DND-41 (cell line): ENCODE measurements at regions not wholly inside any gene's neighbourhood (a gene's known extent, or its start where the extent isn't known, plus 50 kb on each side); places are given as distances from the start of the nearest gene placed in this dataset.
A peak's percentile ranks its signal among the peaks of the same experiment; 100 is the strongest.

Source experiments
- ATAC-seq: fragments of 200-7000 bp; cut with Tn5 transposase; 3 replicates; pipeline ENCODE4 v1.9.1; 2021; ENCODE audit warnings: low read depth; ENCODE audit not compliant: insufficient read depth
- DNase-seq: peaks from one replicate; pipeline ENCODE4 v3.0.0-alpha.2; 2020
- H2AFZ ChIP-seq: 2 replicates; pipeline ENCODE4 v1.6.0; 2012; ENCODE audit warnings: low read depth, low read length
- H3K27ac ChIP-seq: 2 replicates; pipeline ENCODE4 v1.5.1; 2012; ENCODE audit warnings: low read length, inconsistent platforms
- H3K27me3 ChIP-seq: fragments of 200-600 bp; sonication (generic); 2 replicates; pipeline ENCODE4 v1.6.0; 2012; ENCODE audit warnings: low read length, mild to moderate bottlenecking, inconsistent platforms; ENCODE audit not compliant: insufficient read depth, poor library complexity
- H3K36me3 ChIP-seq: 2 replicates; pipeline ENCODE4 v1.5.1; 2012; ENCODE audit warnings: low read length, inconsistent platforms; ENCODE audit not compliant: insufficient read depth
- H3K4me1 ChIP-seq: 2 replicates; pipeline ENCODE4 v1.5.1; 2012; ENCODE audit warnings: mild to moderate bottlenecking, low read length; ENCODE audit not compliant: insufficient read depth
- H3K4me2 ChIP-seq: 2 replicates; pipeline ENCODE4 v1.6.0; 2012; ENCODE audit warnings: mild to moderate bottlenecking, moderate library complexity, low read length, inconsistent platforms; ENCODE audit not compliant: insufficient read depth
- H3K4me3 ChIP-seq, 2 experiments: fragments of 200-600 bp in 1 of 2; shearing (Covaris generic) in 1 of 2; 2 replicates each; pipeline ENCODE4 v1.5.1; 2012 to 2016; ENCODE audit warnings: inconsistent platforms in 2 of 2, low read length in 2 of 2, mild to moderate bottlenecking in 2 of 2, low read depth in 1 of 2, moderate library complexity in 1 of 2
- H3K79me2 ChIP-seq: 2 replicates; pipeline ENCODE4 v1.6.0; 2012; ENCODE audit warnings: low read length, inconsistent platforms; ENCODE audit not compliant: insufficient read depth
- H3K9ac ChIP-seq: 2 replicates; pipeline ENCODE4 v1.6.0; 2012; ENCODE audit warnings: low read depth, mild to moderate bottlenecking, inconsistent platforms, low read length, moderate library complexity
- H3K9me3 ChIP-seq: 2 replicates; pipeline ENCODE4 v1.5.1; 2012; ENCODE audit warnings: low read length, moderate library complexity, mild to moderate bottlenecking, inconsistent platforms; ENCODE audit not compliant: insufficient read depth, severe bottlenecking
- H4K20me1 ChIP-seq: 2 replicates; pipeline ENCODE4 v1.6.0; 2012; ENCODE audit warnings: low read length; ENCODE audit not compliant: insufficient read depth
- EZH2 ChIP-seq: IDR thresholded peaks from 3 replicates; pipeline ENCODE4 v1.6.1; 2012; ENCODE audit warnings: borderline replicate concordance, low read depth, mild to moderate bottlenecking, moderate library complexity, low read length, inconsistent platforms; ENCODE audit not compliant: severe bottlenecking
- TF ChIP-seq, protein P1 (sequence below): IDR thresholded peaks from 2 replicates; pipeline ENCODE4 v1.5.1; 2012; ENCODE audit warnings: borderline replicate concordance, low read length, moderate library complexity, mild to moderate bottlenecking; ENCODE audit not compliant: poor library complexity, severe bottlenecking; ENCODE audit errors: extremely low read depth

DNA sequence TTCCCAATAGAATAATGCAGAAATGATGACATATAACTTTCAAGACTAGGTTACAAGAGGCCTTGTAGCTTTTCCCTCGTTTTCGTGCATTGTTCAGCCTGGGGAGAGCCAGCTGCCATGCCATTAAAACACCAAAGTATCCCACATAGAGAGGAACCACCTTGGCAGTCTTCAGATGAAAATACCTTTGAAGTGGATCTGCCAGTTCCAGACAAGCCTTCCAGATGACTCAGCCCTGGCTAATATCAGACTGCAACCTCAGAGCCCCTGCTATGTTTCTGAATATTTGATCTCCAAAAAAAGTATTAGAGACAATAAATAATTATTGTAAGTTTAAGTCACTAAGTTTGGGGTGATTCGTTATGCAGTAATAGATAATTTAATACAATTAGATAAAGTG, 294.3 kb upstream of the GBE1 start:
- H3K4me3 ChIP-seq = no peak overlapping the region
- H3K4me2 ChIP-seq = no peak overlapping the region
- no peaks in the 10 kb centered on the region for H3K4me1 ChIP-seq
- no peaks in the 10 kb centered on the region for H3K9me3 ChIP-seq
- H2AFZ ChIP-seq = no peak overlapping the region
- no peaks in the 10 kb centered on the region for H3K27me3 ChIP-seq
- peak; percentile 70; the same call in 2 of the 3 replicates for ATAC-seq
- no peak for TF ChIP-seq EZH2
- TF ChIP-seq, protein P1, sequence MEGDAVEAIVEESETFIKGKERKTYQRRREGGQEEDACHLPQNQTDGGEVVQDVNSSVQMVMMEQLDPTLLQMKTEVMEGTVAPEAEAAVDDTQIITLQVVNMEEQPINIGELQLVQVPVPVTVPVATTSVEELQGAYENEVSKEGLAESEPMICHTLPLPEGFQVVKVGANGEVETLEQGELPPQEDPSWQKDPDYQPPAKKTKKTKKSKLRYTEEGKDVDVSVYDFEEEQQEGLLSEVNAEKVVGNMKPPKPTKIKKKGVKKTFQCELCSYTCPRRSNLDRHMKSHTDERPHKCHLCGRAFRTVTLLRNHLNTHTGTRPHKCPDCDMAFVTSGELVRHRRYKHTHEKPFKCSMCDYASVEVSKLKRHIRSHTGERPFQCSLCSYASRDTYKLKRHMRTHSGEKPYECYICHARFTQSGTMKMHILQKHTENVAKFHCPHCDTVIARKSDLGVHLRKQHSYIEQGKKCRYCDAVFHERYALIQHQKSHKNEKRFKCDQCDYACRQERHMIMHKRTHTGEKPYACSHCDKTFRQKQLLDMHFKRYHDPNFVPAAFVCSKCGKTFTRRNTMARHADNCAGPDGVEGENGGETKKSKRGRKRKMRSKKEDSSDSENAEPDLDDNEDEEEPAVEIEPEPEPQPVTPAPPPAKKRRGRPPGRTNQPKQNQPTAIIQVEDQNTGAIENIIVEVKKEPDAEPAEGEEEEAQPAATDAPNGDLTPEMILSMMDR = no peak
- H3K36me3 ChIP-seq = no peaks in the 10 kb centered on the region
- DNase-seq = no peak
- no peak overlapping the region for H3K9ac ChIP-seq
- no peaks in the 10 kb centered on the region for H4K20me1 ChIP-seq
- no peaks in the 10 kb centered on the region for H3K79me2 ChIP-seq
- H3K27ac ChIP-seq = no peak overlapping the region

DNA sequence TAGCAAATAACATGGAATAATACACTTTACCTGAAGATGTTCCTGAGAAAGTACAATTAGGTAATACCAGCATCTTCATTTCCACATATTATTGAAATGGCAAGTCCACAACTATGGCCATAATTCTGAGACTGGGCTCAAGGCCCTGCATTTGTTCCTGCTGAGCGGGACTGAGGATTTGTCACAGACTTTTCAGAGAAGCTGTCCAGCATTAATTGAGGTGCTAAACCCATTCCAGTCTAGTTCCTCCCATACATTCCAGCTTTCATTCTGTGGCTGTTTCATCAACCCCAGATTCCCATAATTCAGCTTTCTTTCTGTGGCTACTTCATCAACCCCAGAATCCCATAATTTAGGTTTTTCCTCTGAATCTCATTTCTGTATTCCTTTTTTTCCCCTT, 293.4 kb upstream of the GBE1 start:
- TF ChIP-seq EZH2 = no peak
- TF ChIP-seq, protein P1 = no peak

DNA sequence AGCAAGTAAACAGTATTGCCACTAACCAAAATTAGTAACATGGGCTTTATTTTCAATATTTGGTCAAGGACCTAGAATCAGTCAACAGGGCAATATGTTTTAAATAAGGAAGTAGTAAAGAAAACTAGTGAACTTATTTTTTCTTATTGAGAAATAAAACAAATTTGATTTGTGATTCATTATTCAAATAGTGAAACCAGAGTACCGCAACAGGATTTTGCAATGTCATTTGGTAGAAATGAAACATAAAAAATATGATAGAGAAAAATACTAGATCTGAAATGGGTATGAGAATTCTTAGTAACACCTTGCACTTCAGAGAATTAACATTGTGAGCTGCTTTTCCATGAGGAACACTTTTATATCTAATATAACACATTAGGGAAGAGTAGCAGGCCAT, 291.8 kb upstream of the GBE1 start:
- no peak overlapping the region for H3K4me2 ChIP-seq
- no peak overlapping the region for H2AFZ ChIP-seq

More for the DNA sequence above, 293.4 kb upstream of the GBE1 start:
- Histone ChIP-seq H2AFZ (no peak overlapping the region), H3K4me2 (no peak overlapping the region), H3K36me3 (no peaks in the 10 kb centered on the region), H3K9me3 (no peaks in the 10 kb centered on the region), H3K4me3 (no peak overlapping the region), H3K27ac (no peak overlapping the region), H3K27me3 (no peaks in the 10 kb centered on the region), H3K4me1 (no peaks in the 10 kb centered on the region), H3K79me2 (no peaks in the 10 kb centered on the region), H3K9ac (no peak overlapping the region), H4K20me1 (no peaks in the 10 kb centered on the region)
- no peak for ATAC-seq
- no peak for DNase-seq

More for the DNA sequence above, 291.8 kb upstream of the GBE1 start:
- H4K20me1 ChIP-seq = no peaks in the 10 kb centered on the region
- H3K9me3 ChIP-seq = no peaks in the 10 kb centered on the region
- H3K27ac ChIP-seq = no peak overlapping the region
- H3K4me3 ChIP-seq = no peak overlapping the region
- no peak for DNase-seq
- no peaks in the 10 kb centered on the region for H3K4me1 ChIP-seq
- no peaks in the 10 kb centered on the region for H3K79me2 ChIP-seq
- H3K36me3 ChIP-seq = no peaks in the 10 kb centered on the region
- H3K27me3 ChIP-seq = no peaks in the 10 kb centered on the region
- ATAC-seq = no peak
- H3K9ac ChIP-seq = no peak overlapping the region
- no peak for TF ChIP-seq EZH2
- TF ChIP-seq, protein P1 = no peak
